Tibial nerve (tissue), 4 donors: ENCODE measurements at regions not wholly inside any gene's neighbourhood (a gene's known extent, or its start where the extent isn't known, plus 50 kb on each side); places are given as distances from the start of the nearest gene placed in this dataset.

Experiments used
- DNase-seq, 2 donors: peaks; one replicate each; pipeline ENCODE4 v3.0.0-alpha.2; 2019; ENCODE audit warnings: low spot score in 2 of 2
- H3K27ac ChIP-seq, 4 donors: fragments of 200-600 bp; sonication (generic) in 3 of 4; one replicate each; pipeline ENCODE4 v1.5.1; 2017 to 2019; ENCODE audit warnings: mild to moderate bottlenecking in 1 of 4
- H3K27me3 ChIP-seq, 2 donors: fragments of 200-600 bp; sonication (generic) in 1 of 2; one replicate each; pipeline versions ENCODE4 v1.5.1 to v1.6.0; 2017 to 2019
- H3K36me3 ChIP-seq, 3 donors: fragments of 200-600 bp; sonication (generic); one replicate each; pipeline ENCODE4 v1.5.1; 2018 to 2019
- H3K4me1 ChIP-seq, 4 donors: fragments of 200-600 bp; sonication (generic) in 3 of 4; one replicate each; pipeline ENCODE4 v1.5.1; 2017 to 2019
- H3K4me3 ChIP-seq, 4 donors: fragments of 200-600 bp; sonication (generic) in 3 of 4; one replicate each; pipeline ENCODE4 v1.5.1; 2017 to 2019; ENCODE audit warnings: mild to moderate bottlenecking in 1 of 4, moderate library complexity in 1 of 4
- H3K9me3 ChIP-seq, 4 donors: fragments of 200-600 bp; sonication (generic) in 3 of 4; one replicate each; pipeline ENCODE4 v1.5.1; 2017 to 2019
- CTCF ChIP-seq, 5 experiments: fragments of 200-600 bp in 3 of 5; fragments of 450-650 bp in 2 of 5; sonication (generic) in 3 of 5; IDR thresholded peaks; one replicate each; pipeline ENCODE4 v1.5.1; 2016 to 2019; ENCODE audit warnings: antibody characterized with exemption in 5 of 5, mild to moderate bottlenecking in 3 of 5, moderate library complexity in 2 of 5
- EP300 ChIP-seq, 2 donors: sonication (generic); formaldehyde crosslinking; IDR thresholded peaks; one replicate each; pipeline ENCODE4 v1.6.1; 2017; ENCODE audit warnings: antibody characterized with exemption in 2 of 2, mild to moderate bottlenecking in 1 of 2
- POLR2A ChIP-seq, 2 donors: fragments of 450-650 bp; IDR thresholded peaks; one replicate each; pipeline ENCODE4 v1.6.1; 2017; ENCODE audit warnings: antibody characterized with exemption in 2 of 2, mild to moderate bottlenecking in 2 of 2, moderate library complexity in 2 of 2
- WGBS, 2 donors: methylation state at CpG; one replicate each; pipeline ENCODE4 v1.1.5; 2018; 5-methylcytosine and 5-hydroxymethylcytosine counted together

- H3K9me3 ChIP-seq = peaks cover 0 to 55% (median 9%) of the 10 kb centered on the region in 4 donors
- 95 to 96% methylated on average over 2 of the region's 2 CpGs for whole genome bisulfite sequencing, 2 donors
- H3K27ac ChIP-seq = no peak overlapping the region
- H3K4me1 ChIP-seq = no peaks in the 10 kb centered on the region
- no peak for DNase-seq
- no peaks in the 10 kb centered on the region for H3K36me3 ChIP-seq
- no peak overlapping the region for H3K4me3 ChIP-seq
- H3K27me3 ChIP-seq = no peaks in the 10 kb centered on the region
- no peak for TF ChIP-seq POLR2A (IDR thresholded peaks at IDR 0.05)
Observed at GRCh38 chr2:58826795-58827194, 585.7 kb upstream of the FANCL start.

GRCh38 chr2:58812771-58813344 lies 571.7 kb upstream of the FANCL start:
- H3K36me3 ChIP-seq = no peaks in the 10 kb centered on the region
- no peaks in the 10 kb centered on the region for H3K27me3 ChIP-seq
- no peaks in the 10 kb centered on the region for H3K4me1 ChIP-seq
- WGBS, 2 donors = 59 to 60% methylated on average over 4 of the region's 4 CpGs
- H3K27ac ChIP-seq = no peak overlapping the region
- no peak for TF ChIP-seq EP300 (IDR thresholded peaks at IDR 0.05)
- TF ChIP-seq CTCF (IDR thresholded peaks at IDR 0.05) = no peak
- no peak for TF ChIP-seq POLR2A (IDR thresholded peaks at IDR 0.05)
- H3K4me3 ChIP-seq = no peak overlapping the region
- no peak for DNase-seq
- H3K9me3 ChIP-seq = no peaks in the 10 kb centered on the region

GRCh38 chr2:58805126-58805525 lies 564.0 kb upstream of the FANCL start:
- WGBS, 2 donors = 80 to 91% methylated on average over 1 of the region's 1 CpG
- no peaks in the 10 kb centered on the region for H3K9me3 ChIP-seq
- TF ChIP-seq EP300 (IDR thresholded peaks at IDR 0.05) = no peak
- no peaks in the 10 kb centered on the region for H3K36me3 ChIP-seq
- DNase-seq = no peak
- H3K4me3 ChIP-seq = no peak overlapping the region
- H3K27me3 ChIP-seq = no peaks in the 10 kb centered on the region
- no peak overlapping the region for H3K27ac ChIP-seq
- H3K4me1 ChIP-seq = no peaks in the 10 kb centered on the region

- no peak for DNase-seq
- no peaks in the 10 kb centered on the region for H3K27me3 ChIP-seq
- 76 to 85% methylated on average over 2 of the region's 2 CpGs for WGBS, 2 donors
- no peak overlapping the region for H3K4me3 ChIP-seq
- H3K4me1 ChIP-seq = no peaks in the 10 kb centered on the region
- no peak overlapping the region for H3K27ac ChIP-seq
- no peaks in the 10 kb centered on the region for H3K9me3 ChIP-seq
- H3K36me3 ChIP-seq = no peaks in the 10 kb centered on the region
- no peak for TF ChIP-seq EP300 (IDR thresholded peaks at IDR 0.05)
- no peak for TF ChIP-seq CTCF (IDR thresholded peaks at IDR 0.05)
- TF ChIP-seq POLR2A (IDR thresholded peaks at IDR 0.05) = no peak
Observed at GRCh38 chr2:58803192-58803591, 562.1 kb upstream of the FANCL start.

GRCh38 chr2:58800881-58801280 lies 559.8 kb upstream of the FANCL start:
- TF ChIP-seq POLR2A (IDR thresholded peaks at IDR 0.05) (no peak), EP300 (IDR thresholded peaks at IDR 0.05) (no peak), CTCF (IDR thresholded peaks at IDR 0.05) (no peak)
- no peak overlapping the region for H3K4me3 ChIP-seq
- H3K27me3 ChIP-seq = no peaks in the 10 kb centered on the region
- no peaks in the 10 kb centered on the region for H3K4me1 ChIP-seq
- H3K9me3 ChIP-seq = no peaks in the 10 kb centered on the region
- no peak overlapping the region for H3K27ac ChIP-seq
- WGBS, 2 donors = 62 to 63% methylated on average over 4 of the region's 4 CpGs
- DNase-seq = no peak
- H3K36me3 ChIP-seq = no peaks in the 10 kb centered on the region

- DNase-seq = no peak
- Histone ChIP-seq H3K4me1 (no peaks in the 10 kb centered on the region), H3K36me3 (no peaks in the 10 kb centered on the region), H3K4me3 (no peak overlapping the region), H3K27me3 (no peaks in the 10 kb centered on the region), H3K27ac (no peak overlapping the region), H3K9me3 (no peaks in the 10 kb centered on the region)
- 87 to 94% methylated on average over 6 of the region's 6 CpGs for WGBS, 2 donors
- TF ChIP-seq CTCF (IDR thresholded peaks at IDR 0.05) (no peak), EP300 (IDR thresholded peaks at IDR 0.05) (no peak), POLR2A (IDR thresholded peaks at IDR 0.05) (no peak)
Observed at GRCh38 chr2:58798676-58799208, 557.6 kb upstream of the FANCL start.
